H7 (cell line): ENCODE measurements at regions not wholly inside any gene's neighbourhood (a gene's known extent, or its start where the extent isn't known, plus 50 kb on each side); places are given as distances from the start of the nearest gene placed in this dataset.
"Not testable (repeated sequence)": the region's sequence is repeated elsewhere in the genome, so short reads cannot be mapped to it uniquely, and the experiment has no call there.

Experiments used
- DNase-seq: peaks from one replicate; pipeline ENCODE4 v3.0.0; 2012
- H3K27me3 ChIP-seq: 2 replicates; pipeline ENCODE4 v1.6.0; 2011; ENCODE audit warnings: mild to moderate bottlenecking, low read length; ENCODE audit not compliant: control insufficient read depth, insufficient read depth
- H3K36me3 ChIP-seq: replicated peaks from 2 replicates; pipeline ENCODE4 v1.5.1; 2011; ENCODE audit warnings: low read length; ENCODE audit not compliant: control insufficient read depth, insufficient read depth
- H3K4me3 ChIP-seq: 2 replicates; pipeline ENCODE4 v1.5.1; 2011; ENCODE audit warnings: low read depth, mild to moderate bottlenecking, control low read depth, low read length, moderate library complexity; ENCODE audit not compliant: insufficient read depth

- Histone ChIP-seq H3K36me3 (no peaks in the 10 kb centered on the region), H3K4me3 (no peak overlapping the region), H3K27me3 (no peaks in the 10 kb centered on the region)
- DNase-seq, result no peak
Observed at GRCh38 chr2:242054881-242055801, 185.6 kb downstream of the RTP5 start.

DNA sequence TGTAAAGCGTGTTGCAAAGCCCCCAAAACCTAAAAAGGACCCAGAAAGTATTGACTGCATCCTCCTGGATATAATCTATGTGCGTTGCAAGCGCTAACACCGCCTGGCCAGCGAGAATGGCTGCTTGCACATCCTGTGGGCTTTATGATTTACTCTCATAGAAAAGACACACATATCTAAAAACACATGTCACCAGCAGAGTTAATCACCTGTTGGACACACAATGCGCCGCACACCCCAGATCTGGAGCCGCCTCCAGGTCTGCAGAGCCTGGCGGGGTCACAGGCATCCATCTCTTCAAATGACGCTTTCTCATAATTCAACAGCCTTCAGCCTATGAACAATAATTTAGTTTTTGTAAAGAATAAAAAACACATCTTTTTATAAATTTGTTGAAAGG is 186.5 kb downstream of the RTP5 start:
- Histone ChIP-seq H3K4me3 (no peak overlapping the region), H3K27me3 (no peaks in the 10 kb centered on the region), H3K36me3 (no peaks in the 10 kb centered on the region)
- DNase-seq, result no peak

GRCh38 chr2:242056785-242057184 is 187.3 kb downstream of the RTP5 start:
- Histone ChIP-seq H3K4me3 (no peak overlapping the region), H3K27me3 (no peaks in the 10 kb centered on the region), H3K36me3 (no peaks in the 10 kb centered on the region)
- DNase-seq, result no peak

DNA sequence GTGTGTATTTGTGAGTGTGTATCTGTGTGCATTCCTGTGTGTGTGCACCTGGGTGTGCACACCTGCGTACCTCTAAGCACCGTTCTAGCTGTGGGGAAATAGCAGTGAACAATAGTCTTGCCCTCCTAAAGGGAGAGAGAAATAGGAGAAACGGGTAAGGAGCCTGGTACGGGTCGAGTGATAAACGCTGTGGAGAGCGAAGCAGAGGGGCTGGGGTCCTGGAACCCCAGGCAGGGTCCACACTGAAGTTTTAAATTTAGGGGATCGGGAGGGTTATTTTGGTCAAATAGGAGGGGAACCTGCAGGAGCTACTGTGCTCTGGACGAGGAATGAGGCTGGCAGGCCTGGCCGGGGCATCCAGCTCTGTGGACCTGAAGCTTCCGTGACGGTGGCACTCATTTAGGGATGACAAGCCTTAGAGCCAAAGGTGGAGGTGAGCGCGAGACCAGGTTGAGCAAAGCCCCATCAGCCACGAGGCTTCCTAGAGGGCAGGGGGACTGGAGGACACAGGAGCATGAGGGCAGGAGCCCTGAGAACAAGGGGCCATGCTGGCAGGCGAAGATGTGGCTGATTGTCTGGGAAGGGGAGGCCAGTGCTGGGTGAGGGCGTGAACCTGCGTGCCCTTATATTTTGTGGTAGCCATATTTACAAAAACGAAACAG is 188.0 kb downstream of the RTP5 start:
- no peaks in the 10 kb centered on the region for H3K36me3 ChIP-seq
- H3K27me3 ChIP-seq, result no peaks in the 10 kb centered on the region
- no peak for DNase-seq
- H3K4me3 ChIP-seq, result no peak overlapping the region

- DNase-seq, result no peak
- Histone ChIP-seq H3K27me3 (no peaks in the 10 kb centered on the region), H3K4me3 (no peak overlapping the region), H3K36me3 (no peaks in the 10 kb centered on the region)
Observed at GRCh38 chr2:242058116-242058680, 188.7 kb downstream of the RTP5 start.

DNA sequence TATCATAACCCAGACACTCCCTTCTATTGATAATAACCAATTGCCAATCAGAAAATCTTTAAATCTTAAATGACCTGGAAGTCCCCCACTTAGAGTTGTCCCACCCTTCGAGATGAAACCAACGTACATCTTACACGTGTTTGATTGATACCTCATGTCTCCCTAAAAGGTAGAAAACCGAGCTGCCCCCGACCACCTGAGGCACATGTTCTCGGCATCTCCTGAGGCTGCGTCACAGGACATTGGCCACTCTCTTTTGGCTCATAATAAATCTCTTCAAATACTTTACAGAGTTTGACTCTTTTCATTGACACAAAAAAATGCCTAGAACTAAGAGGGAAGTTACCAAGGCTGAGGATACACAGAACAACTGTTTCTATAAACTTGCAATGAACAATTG is 190.0 kb downstream of the RTP5 start:
- DNase-seq, result no peak
- no peak overlapping the region for H3K4me3 ChIP-seq
- no peaks in the 10 kb centered on the region for H3K27me3 ChIP-seq
- no peaks in the 10 kb centered on the region for H3K36me3 ChIP-seq

DNA sequence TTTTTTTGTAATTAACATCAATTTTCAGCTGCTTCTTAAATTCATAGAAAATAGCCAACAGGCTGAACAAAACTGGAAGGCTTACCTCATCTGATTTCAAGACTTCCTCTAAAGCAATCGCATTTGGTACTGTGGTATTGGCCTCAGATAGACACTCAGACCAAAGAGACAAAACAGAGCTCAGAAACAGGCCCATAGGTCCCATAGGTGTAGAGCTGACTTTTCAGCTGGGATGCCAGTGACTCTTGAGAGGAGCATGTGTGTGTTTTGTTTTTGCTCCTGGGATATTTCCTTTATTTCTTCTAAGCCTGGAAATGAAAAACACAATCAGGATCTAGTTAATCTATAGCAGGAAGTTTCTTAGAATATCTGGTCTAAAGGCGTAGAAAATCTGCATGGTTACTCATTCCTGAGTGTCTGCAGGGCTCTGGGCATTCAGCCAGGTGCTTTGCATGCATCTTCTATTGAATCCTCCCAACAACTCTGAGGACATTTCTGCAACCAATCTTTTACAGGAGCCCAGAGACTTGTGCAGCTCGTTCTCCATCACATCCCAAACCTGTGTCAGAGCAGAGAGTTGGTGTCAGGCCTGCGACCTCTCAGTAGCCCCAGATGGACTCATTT is 190.8 kb downstream of the RTP5 start:
- Histone ChIP-seq H3K36me3 (no peaks in the 10 kb centered on the region), H3K4me3 (no peak overlapping the region)

DNA sequence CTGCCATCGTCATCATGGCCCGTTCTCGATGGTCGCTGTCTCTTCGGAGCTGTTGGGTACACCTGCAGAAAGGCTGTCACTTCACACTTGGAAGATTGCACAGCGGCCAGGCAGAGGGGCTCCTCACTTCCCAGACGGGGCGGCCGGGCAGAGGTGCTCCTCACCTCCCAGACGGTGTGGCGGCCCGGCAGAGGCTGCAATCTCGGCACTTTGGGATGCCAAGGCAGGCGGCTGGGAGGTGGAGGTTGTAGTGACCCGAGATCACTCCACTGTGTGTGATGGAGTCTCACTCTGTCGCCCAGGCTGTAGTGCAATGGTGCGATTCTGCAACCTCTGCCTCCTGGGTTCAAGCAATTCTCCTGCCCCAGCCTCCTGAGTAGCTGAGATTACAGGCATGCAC is 192.4 kb downstream of the RTP5 start:
- H3K4me3 ChIP-seq, H3K36me3 ChIP-seq, H3K27me3 ChIP-seq, DNase-seq: not testable (repeated sequence)

More for the DNA sequence above, 190.8 kb downstream of the RTP5 start:
- no peaks in the 10 kb centered on the region for H3K27me3 ChIP-seq
- no peak for DNase-seq

GRCh38 chr2:242063436-242063835 is 193.9 kb downstream of the RTP5 start:
- DNase-seq, result no peak
- Histone ChIP-seq H3K36me3 (no peaks in the 10 kb centered on the region), H3K4me3 (no peak overlapping the region), H3K27me3 (no peaks in the 10 kb centered on the region)

GRCh38 chr2:242063850-242064249 is 194.3 kb downstream of the RTP5 start:
- Histone ChIP-seq H3K36me3 (no peaks in the 10 kb centered on the region), H3K27me3 (no peaks in the 10 kb centered on the region), H3K4me3 (no peak overlapping the region)
- no peak for DNase-seq

- no peak for DNase-seq
- no peak overlapping the region for H3K4me3 ChIP-seq
- no peaks in the 10 kb centered on the region for H3K27me3 ChIP-seq
- H3K36me3 ChIP-seq, result no peaks in the 10 kb centered on the region
Observed at GRCh38 chr2:242064364-242065250, 195.1 kb downstream of the RTP5 start.

- H3K4me3 ChIP-seq, result no peak overlapping the region
- H3K36me3 ChIP-seq, result no peaks in the 10 kb centered on the region
- DNase-seq, result no peak
- no peaks in the 10 kb centered on the region for H3K27me3 ChIP-seq
Observed at GRCh38 chr2:242065426-242065825, 195.9 kb downstream of the RTP5 start.

- Histone ChIP-seq H3K4me3 (no peak overlapping the region), H3K27me3 (no peaks in the 10 kb centered on the region)
- DNase-seq, result no peak
Observed at GRCh38 chr2:242069018-242069417, 199.5 kb downstream of the RTP5 start.

GRCh38 chr2:242069938-242070395 is 200.4 kb downstream of the RTP5 start:
- not testable (repeated sequence) for H3K36me3 ChIP-seq, H3K27me3 ChIP-seq, H3K4me3 ChIP-seq, DNase-seq

More at GRCh38 chr2:242069018-242069417, 199.5 kb downstream of the RTP5 start:
- no peaks in the 10 kb centered on the region for H3K36me3 ChIP-seq
